B cell (primary cell): ENCODE measurements at regions not wholly inside any gene's neighbourhood (a gene's known extent, or its start where the extent isn't known, plus 50 kb on each side); places are given as distances from the start of the nearest gene placed in this dataset.

Source experiments
- EZH2 ChIP-seq: IDR thresholded peaks from 2 replicates; pipeline ENCODE4 v1.6.1; 2012; ENCODE audit warnings: borderline replicate concordance, low read depth, mild to moderate bottlenecking, moderate library complexity, low read length; ENCODE audit not compliant: insufficient read depth, poor library complexity, severe bottlenecking
- TF ChIP-seq, protein P1 (sequence below): fragments of 200-600 bp; IDR thresholded peaks from one replicate; pipeline ENCODE4 v1.8.0; 2022; ENCODE audit warnings: antibody characterized with exemption, mild to moderate bottlenecking

DNA sequence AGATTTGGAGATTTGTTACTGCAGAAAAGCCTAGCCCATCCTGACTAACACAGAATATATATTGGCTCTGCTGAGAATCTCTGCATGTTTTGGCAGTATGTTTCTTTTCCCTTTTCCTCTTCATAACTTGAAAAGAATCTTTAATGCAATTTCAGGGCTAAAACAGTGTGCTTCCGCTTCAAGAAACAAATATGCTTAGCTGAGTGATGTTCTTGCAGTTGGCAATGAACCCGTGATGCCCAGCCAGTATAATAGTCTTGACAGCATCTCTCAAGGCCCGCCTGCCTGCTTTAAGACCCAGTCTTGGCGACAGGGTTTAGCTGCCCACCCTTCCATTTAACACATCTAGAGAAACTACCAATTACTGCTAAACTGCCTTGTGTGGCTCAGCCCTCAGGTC lies 184.5 kb downstream of the INO80D start:
- TF ChIP-seq, protein P1, sequence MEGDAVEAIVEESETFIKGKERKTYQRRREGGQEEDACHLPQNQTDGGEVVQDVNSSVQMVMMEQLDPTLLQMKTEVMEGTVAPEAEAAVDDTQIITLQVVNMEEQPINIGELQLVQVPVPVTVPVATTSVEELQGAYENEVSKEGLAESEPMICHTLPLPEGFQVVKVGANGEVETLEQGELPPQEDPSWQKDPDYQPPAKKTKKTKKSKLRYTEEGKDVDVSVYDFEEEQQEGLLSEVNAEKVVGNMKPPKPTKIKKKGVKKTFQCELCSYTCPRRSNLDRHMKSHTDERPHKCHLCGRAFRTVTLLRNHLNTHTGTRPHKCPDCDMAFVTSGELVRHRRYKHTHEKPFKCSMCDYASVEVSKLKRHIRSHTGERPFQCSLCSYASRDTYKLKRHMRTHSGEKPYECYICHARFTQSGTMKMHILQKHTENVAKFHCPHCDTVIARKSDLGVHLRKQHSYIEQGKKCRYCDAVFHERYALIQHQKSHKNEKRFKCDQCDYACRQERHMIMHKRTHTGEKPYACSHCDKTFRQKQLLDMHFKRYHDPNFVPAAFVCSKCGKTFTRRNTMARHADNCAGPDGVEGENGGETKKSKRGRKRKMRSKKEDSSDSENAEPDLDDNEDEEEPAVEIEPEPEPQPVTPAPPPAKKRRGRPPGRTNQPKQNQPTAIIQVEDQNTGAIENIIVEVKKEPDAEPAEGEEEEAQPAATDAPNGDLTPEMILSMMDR = no peak
- TF ChIP-seq EZH2 = no peak
